ENCODE measurements at regions not wholly inside any gene's neighbourhood (a gene's known extent, or its start where the extent isn't known, plus 50 kb on each side); places are given as distances from the start of the nearest gene placed in this dataset.

DNA sequence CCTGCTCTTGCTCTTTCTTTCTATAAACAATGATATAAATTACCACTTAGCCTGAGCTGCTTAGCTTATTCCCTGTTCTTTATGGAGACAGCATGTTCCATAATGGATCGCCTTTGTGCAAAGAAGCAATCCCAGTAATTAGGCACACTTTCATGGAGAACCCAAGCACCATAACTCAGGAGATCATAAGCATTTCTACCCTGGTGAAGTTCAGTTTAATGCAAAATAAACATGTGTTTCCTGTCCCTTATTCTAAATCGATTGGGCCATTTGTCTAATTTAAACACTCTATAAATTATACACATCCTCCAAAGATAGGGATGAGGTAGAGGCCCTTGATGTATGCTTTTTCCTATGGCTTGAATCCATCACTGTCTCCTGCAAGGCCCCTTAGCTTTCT is 75.8 kb upstream of the TMEM72 start:
- TF ChIP-seq EP300 (IDR thresholded peaks at IDR 0.05) (no peak), POLR2A (IDR thresholded peaks at IDR 0.05) (no peak)
- TF ChIP-seq, protein P1, sequence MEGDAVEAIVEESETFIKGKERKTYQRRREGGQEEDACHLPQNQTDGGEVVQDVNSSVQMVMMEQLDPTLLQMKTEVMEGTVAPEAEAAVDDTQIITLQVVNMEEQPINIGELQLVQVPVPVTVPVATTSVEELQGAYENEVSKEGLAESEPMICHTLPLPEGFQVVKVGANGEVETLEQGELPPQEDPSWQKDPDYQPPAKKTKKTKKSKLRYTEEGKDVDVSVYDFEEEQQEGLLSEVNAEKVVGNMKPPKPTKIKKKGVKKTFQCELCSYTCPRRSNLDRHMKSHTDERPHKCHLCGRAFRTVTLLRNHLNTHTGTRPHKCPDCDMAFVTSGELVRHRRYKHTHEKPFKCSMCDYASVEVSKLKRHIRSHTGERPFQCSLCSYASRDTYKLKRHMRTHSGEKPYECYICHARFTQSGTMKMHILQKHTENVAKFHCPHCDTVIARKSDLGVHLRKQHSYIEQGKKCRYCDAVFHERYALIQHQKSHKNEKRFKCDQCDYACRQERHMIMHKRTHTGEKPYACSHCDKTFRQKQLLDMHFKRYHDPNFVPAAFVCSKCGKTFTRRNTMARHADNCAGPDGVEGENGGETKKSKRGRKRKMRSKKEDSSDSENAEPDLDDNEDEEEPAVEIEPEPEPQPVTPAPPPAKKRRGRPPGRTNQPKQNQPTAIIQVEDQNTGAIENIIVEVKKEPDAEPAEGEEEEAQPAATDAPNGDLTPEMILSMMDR (IDR thresholded peaks at IDR 0.05) = no peak
